HepG2 (cell line): ENCODE measurements at regions not wholly inside any gene's neighbourhood (a gene's known extent, or its start where the extent isn't known, plus 50 kb on each side); places are given as distances from the start of the nearest gene placed in this dataset.

Experiments used
- ATF7-NPFF ChIP-seq: sonication (generic); formaldehyde crosslinking; IDR thresholded peaks from 2 replicates; pipeline ENCODE4 v1.8.1; 2023; ENCODE audit warnings: mild to moderate bottlenecking, low read depth, missing genetic modification reagents, moderate library complexity
- CBFB ChIP-seq: sonication (generic); formaldehyde crosslinking; IDR thresholded peaks from 2 replicates; pipeline ENCODE4 v1.4.0; 2020; ENCODE audit warnings: missing genetic modification reagents
- FOXP1 ChIP-seq, 2 experiments: fragments of 450-650 bp in 1 of 2; IDR thresholded peaks; 2 replicates each; pipeline ENCODE4 v1.6.1; 2017 to 2018; ENCODE audit warnings: antibody characterized with exemption in 1 of 2
- ISL2 ChIP-seq: sonication (generic); formaldehyde crosslinking; IDR thresholded peaks from 2 replicates; pipeline ENCODE4 v1.5.0; 2020; ENCODE audit warnings: missing genetic modification reagents
- KAT2B ChIP-seq: fragments of 150-350 bp; IDR thresholded peaks from 2 replicates; pipeline ENCODE4 v1.6.1; 2014; ENCODE audit warnings: low read depth, low read length, borderline replicate concordance
- KAT7 ChIP-seq: IDR thresholded peaks from 2 replicates; pipeline ENCODE4 v1.6.1; 2018; ENCODE audit warnings: borderline replicate concordance, missing compliant biosample characterization
- KLF13 ChIP-seq: sonication (generic); formaldehyde crosslinking; IDR thresholded peaks from 2 replicates; pipeline ENCODE4 v1.4.0; 2020; ENCODE audit warnings: mild to moderate bottlenecking, missing genetic modification reagents
- KMT2A ChIP-seq: sonication (generic); formaldehyde crosslinking; IDR thresholded peaks from 2 replicates; pipeline ENCODE4 v1.4.0; 2020; ENCODE audit warnings: missing genetic modification reagents
- MAFG ChIP-seq: sonication (generic); formaldehyde crosslinking; IDR thresholded peaks from 2 replicates; pipeline ENCODE4 v1.5.1; 2020; ENCODE audit warnings: mild to moderate bottlenecking, missing genetic modification reagents
- NFKBIZ ChIP-seq: IDR thresholded peaks from 2 replicates; pipeline ENCODE4 v1.6.1; 2018; ENCODE audit warnings: missing genetic modification reagents, missing compliant biosample characterization
- PHF21A ChIP-seq: sonication (generic); formaldehyde crosslinking; IDR thresholded peaks from 2 replicates; pipeline ENCODE4 v1.5.0; 2020; ENCODE audit warnings: mild to moderate bottlenecking, missing genetic modification reagents
- SALL1 ChIP-seq: sonication (generic); formaldehyde crosslinking; IDR thresholded peaks from 2 replicates; pipeline ENCODE4 v1.8.0; 2022; ENCODE audit warnings: mild to moderate bottlenecking, missing genetic modification reagents
- TAF1 ChIP-seq: sonication (generic); formaldehyde crosslinking; IDR thresholded peaks from 2 replicates; pipeline ENCODE4 v1.4.0; 2020; ENCODE audit warnings: missing genetic modification reagents
- TAF15 ChIP-seq: fragments of 200-400 bp; formaldehyde crosslinking; IDR thresholded peaks from one replicate; pipeline ENCODE4 v1.6.1; 2018; ENCODE audit warnings: mild to moderate bottlenecking, low read depth, low read length; ENCODE audit not compliant: poor library complexity, severe bottlenecking
- TBP ChIP-seq: sonication (generic); formaldehyde crosslinking; IDR thresholded peaks from 2 replicates; pipeline ENCODE4 v1.5.0; 2020; ENCODE audit warnings: missing genetic modification reagents
- THAP11 ChIP-seq: IDR thresholded peaks from 2 replicates; pipeline ENCODE4 v1.6.1; 2016; ENCODE audit warnings: missing biosample characterization, missing genetic modification reagents
- ZBTB21 ChIP-seq: sonication (generic); formaldehyde crosslinking; IDR thresholded peaks from 2 replicates; pipeline ENCODE4 v1.4.0; 2020; ENCODE audit warnings: missing genetic modification reagents
- ZFP36 ChIP-seq: fragments of 150-350 bp; IDR thresholded peaks from 2 replicates; pipeline ENCODE4 v1.6.1; 2018; ENCODE audit warnings: borderline replicate concordance, low read length, low read depth; ENCODE audit not compliant: partially characterized antibody
- ZNF331 ChIP-seq: sonication (generic); formaldehyde crosslinking; IDR thresholded peaks from 2 replicates; pipeline ENCODE4 v1.4.0; 2020; ENCODE audit warnings: missing genetic modification reagents
- ZNF34 ChIP-seq: sonication (generic); formaldehyde crosslinking; IDR thresholded peaks from 2 replicates; pipeline ENCODE4 v1.4.0; 2020; ENCODE audit warnings: mild to moderate bottlenecking, missing genetic modification reagents, borderline replicate concordance
- ZNF605 ChIP-seq: sonication (generic); formaldehyde crosslinking; IDR thresholded peaks from 2 replicates; pipeline ENCODE4 v1.8.0; 2022; ENCODE audit warnings: mild to moderate bottlenecking, missing genetic modification reagents
- ZSCAN22 ChIP-seq: sonication (generic); formaldehyde crosslinking; IDR thresholded peaks from 2 replicates; pipeline ENCODE4 v1.4.0; 2020; ENCODE audit warnings: mild to moderate bottlenecking, missing genetic modification reagents
- ZSCAN9 ChIP-seq: IDR thresholded peaks from 2 replicates; pipeline ENCODE4 v1.6.1; 2016; ENCODE audit warnings: borderline replicate concordance
- TF ChIP-seq, protein P1 (sequence below): sonication (generic); formaldehyde crosslinking; IDR thresholded peaks from 2 replicates; pipeline ENCODE4 v1.8.0; 2022; ENCODE audit warnings: mild to moderate bottlenecking, missing genetic modification reagents; ENCODE audit not compliant: insufficient replicate concordance
- TF ChIP-seq, protein P2 (sequence below): sonication (generic); formaldehyde crosslinking; IDR thresholded peaks from 2 replicates; pipeline ENCODE4 v1.4.0; 2020; ENCODE audit warnings: missing genetic modification reagents
- TF ChIP-seq, protein P3 (sequence below): sonication (generic); formaldehyde crosslinking; IDR thresholded peaks from 2 replicates; pipeline ENCODE4 v1.9.0; 2022; ENCODE audit warnings: low read depth, missing genetic modification reagents

DNA sequence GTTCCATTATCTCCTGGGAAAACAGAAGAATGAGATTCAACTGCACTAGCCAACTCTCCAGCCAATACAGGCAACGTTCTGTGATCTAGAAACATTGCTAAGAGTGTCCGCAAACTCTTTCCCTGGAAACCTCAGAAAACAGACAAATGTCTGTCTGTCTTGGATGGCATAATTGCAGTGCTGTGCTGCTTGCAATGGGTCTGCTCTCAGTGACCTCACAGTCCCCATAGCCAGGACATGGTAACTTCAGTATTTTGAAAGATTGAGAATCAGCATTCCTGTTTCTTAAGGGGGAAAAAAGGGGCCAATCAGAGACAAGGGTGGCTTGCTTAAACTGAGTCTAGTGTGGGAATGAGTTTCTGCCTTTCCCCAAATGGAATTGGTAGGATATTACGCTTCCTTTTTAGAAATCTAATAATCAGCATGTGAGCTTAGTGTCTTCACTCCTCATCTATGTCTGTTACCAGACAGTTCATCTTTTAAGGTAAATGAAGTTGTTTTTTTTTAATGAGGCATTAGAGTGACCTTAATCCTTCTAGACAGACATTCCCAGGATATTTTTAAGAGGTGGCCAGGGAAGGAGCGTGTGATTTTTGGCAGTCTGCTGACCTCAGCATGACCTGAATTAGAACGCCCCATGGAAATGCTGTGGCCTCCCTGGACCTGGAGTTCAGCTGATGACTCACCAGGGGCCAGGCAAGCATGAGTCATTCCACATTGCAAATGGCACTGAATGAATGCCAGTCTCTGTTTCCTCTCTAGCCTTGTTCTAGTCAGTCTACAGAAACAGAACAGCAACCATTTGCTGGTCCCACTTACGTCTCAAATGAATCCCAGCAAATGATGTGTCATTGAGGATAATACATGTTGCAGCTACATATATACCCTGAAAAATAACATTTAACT, 210.2 kb upstream of the ACTBL2 start (continued):
- TF ChIP-seq NFKBIZ (CRISPR knock-in tag) (0 out of 2 replicates have a peak, but pooled peaks have one; percentile 48), ZNF605 (no peak), ATF7-NPFF (no peak), TAF15 (no peak), KAT2B (no peak), SALL1 (CRISPR knock-in tag) (peak; percentile 77), MAFG (CRISPR knock-in tag) (no peak), ZSCAN9 (CRISPR knock-in tag) (no peak), ZFP36 (no peak), KLF13 (CRISPR knock-in tag) (no peak), PHF21A (0 out of 2 replicates have a peak, but pooled peaks have one; percentile 33), CBFB (no peak), ZNF331 (CRISPR knock-in tag) (peak; percentile 70; the same call in 1 of the 2 replicates), TAF1 (peak; percentile 20; the same call in 1 of the 2 replicates), ZSCAN22 (no peak), TBP (no peak), FOXP1 (IDR thresholded peaks at IDR 0.05) (no peak), FOXP1 (CRISPR knock-in tag; IDR thresholded peaks at IDR 0.05) (peak; percentile 57), KAT7 (CRISPR knock-in tag) (no peak), ZBTB21 (CRISPR knock-in tag) (no peak), ISL2 (CRISPR knock-in tag) (0 out of 2 replicates have a peak, but pooled peaks have one; percentile 41), THAP11 (peak; percentile 55), ZNF34 (no peak), KMT2A (CRISPR knock-in tag) (0 out of 2 replicates have a peak, but pooled peaks have one; percentile 25)
- TF ChIP-seq, protein P1, sequence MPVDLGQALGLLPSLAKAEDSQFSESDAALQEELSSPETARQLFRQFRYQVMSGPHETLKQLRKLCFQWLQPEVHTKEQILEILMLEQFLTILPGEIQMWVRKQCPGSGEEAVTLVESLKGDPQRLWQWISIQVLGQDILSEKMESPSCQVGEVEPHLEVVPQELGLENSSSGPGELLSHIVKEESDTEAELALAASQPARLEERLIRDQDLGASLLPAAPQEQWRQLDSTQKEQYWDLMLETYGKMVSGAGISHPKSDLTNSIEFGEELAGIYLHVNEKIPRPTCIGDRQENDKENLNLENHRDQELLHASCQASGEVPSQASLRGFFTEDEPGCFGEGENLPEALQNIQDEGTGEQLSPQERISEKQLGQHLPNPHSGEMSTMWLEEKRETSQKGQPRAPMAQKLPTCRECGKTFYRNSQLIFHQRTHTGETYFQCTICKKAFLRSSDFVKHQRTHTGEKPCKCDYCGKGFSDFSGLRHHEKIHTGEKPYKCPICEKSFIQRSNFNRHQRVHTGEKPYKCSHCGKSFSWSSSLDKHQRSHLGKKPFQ (CRISPR knock-in tag), result peak; percentile 70
- TF ChIP-seq, protein P2, sequence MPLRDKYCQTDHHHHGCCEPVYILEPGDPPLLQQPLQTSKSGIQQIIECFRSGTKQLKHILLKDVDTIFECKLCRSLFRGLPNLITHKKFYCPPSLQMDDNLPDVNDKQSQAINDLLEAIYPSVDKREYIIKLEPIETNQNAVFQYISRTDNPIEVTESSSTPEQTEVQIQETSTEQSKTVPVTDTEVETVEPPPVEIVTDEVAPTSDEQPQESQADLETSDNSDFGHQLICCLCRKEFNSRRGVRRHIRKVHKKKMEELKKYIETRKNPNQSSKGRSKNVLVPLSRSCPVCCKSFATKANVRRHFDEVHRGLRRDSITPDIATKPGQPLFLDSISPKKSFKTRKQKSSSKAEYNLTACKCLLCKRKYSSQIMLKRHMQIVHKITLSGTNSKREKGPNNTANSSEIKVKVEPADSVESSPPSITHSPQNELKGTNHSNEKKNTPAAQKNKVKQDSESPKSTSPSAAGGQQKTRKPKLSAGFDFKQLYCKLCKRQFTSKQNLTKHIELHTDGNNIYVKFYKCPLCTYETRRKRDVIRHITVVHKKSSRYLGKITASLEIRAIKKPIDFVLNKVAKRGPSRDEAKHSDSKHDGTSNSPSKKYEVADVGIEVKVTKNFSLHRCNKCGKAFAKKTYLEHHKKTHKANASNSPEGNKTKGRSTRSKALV (CRISPR knock-in tag), result 0 out of 2 replicates have a peak, but pooled peaks have one; percentile 25
- TF ChIP-seq, protein P3, sequence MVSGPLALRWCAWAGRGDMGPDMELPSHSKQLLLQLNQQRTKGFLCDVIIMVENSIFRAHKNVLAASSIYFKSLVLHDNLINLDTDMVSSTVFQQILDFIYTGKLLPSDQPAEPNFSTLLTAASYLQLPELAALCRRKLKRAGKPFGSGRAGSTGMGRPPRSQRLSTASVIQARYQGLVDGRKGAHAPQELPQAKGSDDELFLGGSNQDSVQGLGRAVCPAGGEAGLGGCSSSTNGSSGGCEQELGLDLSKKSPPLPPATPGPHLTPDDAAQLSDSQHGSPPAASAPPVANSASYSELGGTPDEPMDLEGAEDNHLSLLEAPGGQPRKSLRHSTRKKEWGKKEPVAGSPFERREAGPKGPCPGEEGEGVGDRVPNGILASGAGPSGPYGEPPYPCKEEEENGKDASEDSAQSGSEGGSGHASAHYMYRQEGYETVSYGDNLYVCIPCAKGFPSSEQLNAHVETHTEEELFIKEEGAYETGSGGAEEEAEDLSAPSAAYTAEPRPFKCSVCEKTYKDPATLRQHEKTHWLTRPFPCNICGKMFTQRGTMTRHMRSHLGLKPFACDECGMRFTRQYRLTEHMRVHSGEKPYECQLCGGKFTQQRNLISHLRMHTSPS (CRISPR knock-in tag), result 0 out of 2 replicates have a peak, but pooled peaks have one; percentile 24
